RWPE2 (cell line): ENCODE measurements at regions not wholly inside any gene's neighbourhood (a gene's known extent, or its start where the extent isn't known, plus 50 kb on each side); places are given as distances from the start of the nearest gene placed in this dataset.

Source experiments
- ATAC-seq: fragments of 200-7000 bp; cut with Tn5 transposase; 3 replicates; pipeline ENCODE4 v1.9.1; 2021; ENCODE audit warnings: low read depth
- DNase-seq: peaks from one replicate; pipeline ENCODE4 v3.0.0-alpha.2; 2020; ENCODE audit warnings: low spot score
- H3K27ac ChIP-seq: fragments of 450-650 bp; 2 replicates; pipeline ENCODE4 v1.5.1; 2017; ENCODE audit warnings: mild to moderate bottlenecking; ENCODE audit not compliant: poor library complexity, severe bottlenecking
- H3K27me3 ChIP-seq: fragments of 250-450 bp; sonication (Bioruptor Pico); 2 replicates; pipeline ENCODE4 v1.5.1; 2021; ENCODE audit warnings: mild to moderate bottlenecking, moderate library complexity; ENCODE audit not compliant: insufficient read depth, poor library complexity, severe bottlenecking
- H3K36me3 ChIP-seq: fragments of 250-450 bp; sonication (Bioruptor Pico); 2 replicates; pipeline ENCODE4 v1.5.1; 2020; ENCODE audit warnings: low read depth, mild to moderate bottlenecking, moderate library complexity
- H3K4me1 ChIP-seq: fragments of 250-450 bp; sonication (Bioruptor Pico); 2 replicates; pipeline ENCODE4 v1.5.1; 2021; ENCODE audit warnings: mild to moderate bottlenecking, moderate library complexity; ENCODE audit not compliant: insufficient read depth, poor library complexity, severe bottlenecking
- H3K4me3 ChIP-seq: fragments of 250-450 bp; sonication (Bioruptor Pico); 2 replicates; pipeline ENCODE4 v1.5.1; 2021; ENCODE audit warnings: mild to moderate bottlenecking, moderate library complexity; ENCODE audit not compliant: severe bottlenecking
- H3K9me3 ChIP-seq: fragments of 250-450 bp; sonication (Bioruptor Pico); 2 replicates; pipeline ENCODE4 v1.5.1; 2021; ENCODE audit warnings: mild to moderate bottlenecking, moderate library complexity; ENCODE audit not compliant: severe bottlenecking
- TF ChIP-seq, protein P1 (sequence below): fragments of 450-650 bp; IDR thresholded peaks from one replicate; pipeline ENCODE4 v1.5.1; 2017; ENCODE audit warnings: mild to moderate bottlenecking, moderate library complexity; ENCODE audit not compliant: poor library complexity, severe bottlenecking

DNA sequence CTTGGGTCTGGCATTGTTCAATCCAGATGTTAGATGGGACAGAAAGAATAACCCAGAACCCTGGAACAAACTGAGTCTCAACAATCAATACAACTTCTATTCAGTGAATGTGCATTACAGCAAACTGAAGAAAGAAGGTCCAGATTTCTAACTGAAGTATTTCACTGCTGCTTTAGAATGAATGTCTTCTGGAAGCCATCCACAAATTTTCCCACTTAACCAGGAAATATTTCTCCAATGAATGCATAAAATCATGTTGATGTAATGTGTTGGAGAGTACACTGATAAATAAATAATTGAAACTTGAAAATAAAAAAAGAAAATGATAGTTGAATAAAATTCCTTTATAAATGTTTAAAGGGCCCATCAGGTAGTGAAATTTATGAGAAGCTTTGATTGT is 658.6 kb downstream of the ZBBX start:
- no peak overlapping the region for H3K27ac ChIP-seq
- H3K4me1 ChIP-seq: no peaks in the 10 kb centered on the region
- H3K36me3 ChIP-seq: no peaks in the 10 kb centered on the region
- no peak overlapping the region for H3K4me3 ChIP-seq
- no peaks in the 10 kb centered on the region for H3K9me3 ChIP-seq
- no peak for DNase-seq
- ATAC-seq: no peak
- no peaks in the 10 kb centered on the region for H3K27me3 ChIP-seq
- TF ChIP-seq, protein P1, sequence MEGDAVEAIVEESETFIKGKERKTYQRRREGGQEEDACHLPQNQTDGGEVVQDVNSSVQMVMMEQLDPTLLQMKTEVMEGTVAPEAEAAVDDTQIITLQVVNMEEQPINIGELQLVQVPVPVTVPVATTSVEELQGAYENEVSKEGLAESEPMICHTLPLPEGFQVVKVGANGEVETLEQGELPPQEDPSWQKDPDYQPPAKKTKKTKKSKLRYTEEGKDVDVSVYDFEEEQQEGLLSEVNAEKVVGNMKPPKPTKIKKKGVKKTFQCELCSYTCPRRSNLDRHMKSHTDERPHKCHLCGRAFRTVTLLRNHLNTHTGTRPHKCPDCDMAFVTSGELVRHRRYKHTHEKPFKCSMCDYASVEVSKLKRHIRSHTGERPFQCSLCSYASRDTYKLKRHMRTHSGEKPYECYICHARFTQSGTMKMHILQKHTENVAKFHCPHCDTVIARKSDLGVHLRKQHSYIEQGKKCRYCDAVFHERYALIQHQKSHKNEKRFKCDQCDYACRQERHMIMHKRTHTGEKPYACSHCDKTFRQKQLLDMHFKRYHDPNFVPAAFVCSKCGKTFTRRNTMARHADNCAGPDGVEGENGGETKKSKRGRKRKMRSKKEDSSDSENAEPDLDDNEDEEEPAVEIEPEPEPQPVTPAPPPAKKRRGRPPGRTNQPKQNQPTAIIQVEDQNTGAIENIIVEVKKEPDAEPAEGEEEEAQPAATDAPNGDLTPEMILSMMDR: no peak

DNA sequence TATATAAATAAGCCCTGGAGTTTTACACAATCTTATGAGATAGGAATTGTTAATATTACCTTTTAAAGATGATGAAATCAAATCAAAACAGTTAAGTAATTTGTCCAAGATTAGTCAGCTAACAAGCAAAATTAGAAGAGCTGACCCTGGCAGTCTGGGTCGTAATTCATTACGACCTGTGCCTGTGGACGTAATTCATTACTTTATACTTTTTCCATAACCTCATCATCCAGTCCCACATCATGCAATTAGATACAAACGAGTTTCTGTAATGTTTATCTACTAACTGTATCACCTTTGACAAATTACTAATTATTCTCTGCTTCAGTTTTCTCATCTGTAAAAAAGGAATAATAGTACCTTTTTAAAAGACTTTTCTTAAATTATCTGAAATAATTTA is 665.9 kb downstream of the ZBBX start:
- Histone ChIP-seq H3K36me3 (no peaks in the 10 kb centered on the region), H3K27me3 (no peaks in the 10 kb centered on the region), H3K27ac (no peak overlapping the region), H3K9me3 (no peaks in the 10 kb centered on the region), H3K4me3 (no peak overlapping the region), H3K4me1 (no peaks in the 10 kb centered on the region)
- TF ChIP-seq, protein P1: no peak
- DNase-seq (no peak), ATAC-seq (no peak)

DNA sequence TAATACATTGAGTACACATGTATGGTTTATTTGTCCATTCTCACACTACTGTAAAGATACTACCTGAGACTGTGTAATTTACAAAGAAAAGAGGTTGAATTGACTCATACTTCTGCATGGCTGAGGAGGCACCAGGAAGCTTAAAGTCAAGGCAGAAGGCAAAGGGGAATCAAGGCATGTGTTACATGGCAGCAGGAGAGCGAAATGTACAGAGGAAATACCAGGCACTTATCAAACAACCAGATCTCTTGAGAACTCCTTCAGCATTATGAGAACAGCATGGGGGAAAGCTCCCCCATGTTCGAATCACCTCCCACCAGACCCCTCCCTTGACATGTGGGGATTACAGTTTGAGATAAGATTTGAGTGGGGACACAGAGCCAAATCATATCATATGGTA is 666.3 kb downstream of the ZBBX start:
- TF ChIP-seq, protein P1: no peak
- no peaks in the 10 kb centered on the region for H3K4me1 ChIP-seq

DNA sequence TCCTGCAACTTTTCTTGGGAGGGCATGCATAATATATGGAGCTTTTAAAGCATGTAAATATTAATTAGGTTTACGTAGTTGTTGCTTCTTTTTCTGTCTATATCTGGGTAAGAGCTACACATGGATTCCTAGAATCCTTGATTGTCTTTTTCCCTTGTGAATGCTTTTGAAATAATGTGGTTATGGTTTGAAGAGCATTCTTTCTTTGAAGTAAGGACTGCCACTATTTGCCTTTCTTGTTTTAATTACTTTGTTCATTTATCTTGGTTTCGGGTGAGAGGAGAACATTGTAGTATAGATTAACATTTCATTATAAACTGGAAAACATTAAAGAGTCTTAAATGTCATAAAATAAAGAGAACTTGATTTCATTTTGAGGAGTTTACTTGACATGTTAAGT is 674.0 kb downstream of the ZBBX start:
- no peaks in the 10 kb centered on the region for H3K36me3 ChIP-seq
- ATAC-seq (no peak), DNase-seq (no peak)
- no peak overlapping the region for H3K4me3 ChIP-seq
- H3K9me3 ChIP-seq: no peaks in the 10 kb centered on the region
- TF ChIP-seq, protein P1: no peak
- no peaks in the 10 kb centered on the region for H3K4me1 ChIP-seq
- no peaks in the 10 kb centered on the region for H3K27me3 ChIP-seq
- H3K27ac ChIP-seq: no peak overlapping the region

More for the DNA sequence above, 666.3 kb downstream of the ZBBX start:
- no peak for ATAC-seq
- Histone ChIP-seq H3K27me3 (no peaks in the 10 kb centered on the region), H3K36me3 (no peaks in the 10 kb centered on the region), H3K27ac (no peak overlapping the region), H3K4me3 (no peak overlapping the region), H3K9me3 (no peaks in the 10 kb centered on the region)
- DNase-seq: no peak

DNA sequence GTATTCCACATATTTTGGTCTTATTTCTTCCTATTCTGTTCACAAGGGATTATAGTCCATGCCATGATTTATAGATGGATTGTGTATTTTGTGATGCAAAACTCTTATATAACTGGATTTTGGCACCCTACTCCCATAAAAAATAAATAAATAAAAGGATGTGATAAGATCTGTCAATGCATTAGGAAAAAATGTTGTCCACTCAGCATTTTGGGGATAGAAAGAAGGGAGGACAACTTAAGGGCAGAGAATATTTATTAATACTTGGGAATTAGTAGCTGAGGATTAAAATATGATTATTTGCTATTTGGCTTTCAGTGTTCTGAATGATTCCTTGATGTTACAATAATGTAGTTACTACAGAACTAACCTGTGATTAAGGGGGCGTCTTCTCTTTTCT is 682.6 kb downstream of the ZBBX start:
- ATAC-seq (no peak), DNase-seq (no peak)
- Histone ChIP-seq H3K27me3 (no peaks in the 10 kb centered on the region), H3K9me3 (no peaks in the 10 kb centered on the region), H3K4me1 (no peaks in the 10 kb centered on the region), H3K36me3 (no peaks in the 10 kb centered on the region), H3K4me3 (no peak overlapping the region), H3K27ac (no peak overlapping the region)
- TF ChIP-seq, protein P1: no peak
